NCI-H345 treated with DMSO at 0.1 percent for 48 hours (cell line): ENCODE measurements at regions not wholly inside any gene's neighbourhood (a gene's known extent, or its start where the extent isn't known, plus 50 kb on each side); places are given as distances from the start of the nearest gene placed in this dataset.

ENCODE experiments used
- DNase-seq: peaks from one replicate; lab custom pipeline; 2025; ENCODE audit not compliant: unreplicated experiment; lab: John Stamatoyannopoulos, UW

GRCh38 chr15:29557171-29557570 is 265.1 kb downstream of the TJP1 start:
- DNase-seq: peak; percentile 17

GRCh38 chr15:29556380-29556779 is 265.9 kb downstream of the TJP1 start:
- DNase-seq: no peak

GRCh38 chr15:29554531-29554930 is 267.7 kb downstream of the TJP1 start:
- DNase-seq: no peak

- DNase-seq: no peak
Observed at GRCh38 chr15:29550834-29551465, 271.3 kb downstream of the TJP1 start.

GRCh38 chr15:29548006-29548405 is 274.3 kb downstream of the TJP1 start:
- DNase-seq: no peak

- DNase-seq: no peak
Observed at GRCh38 chr15:29544513-29545128, 275.0 kb upstream of the NSMCE3 start.

GRCh38 chr15:29542994-29543393 is 273.4 kb upstream of the NSMCE3 start:
- peak; percentile 35 for DNase-seq

GRCh38 chr15:29541309-29541708 is 271.7 kb upstream of the NSMCE3 start:
- no peak for DNase-seq

- no peak for DNase-seq
Observed at GRCh38 chr15:29540479-29540878, 270.9 kb upstream of the NSMCE3 start.

- no peak for DNase-seq
Observed at GRCh38 chr15:29539736-29540135, 270.1 kb upstream of the NSMCE3 start.

- DNase-seq: no peak
Observed at GRCh38 chr15:29538044-29538443, 268.4 kb upstream of the NSMCE3 start.

GRCh38 chr15:29535952-29536351 is 266.3 kb upstream of the NSMCE3 start:
- no peak for DNase-seq

- DNase-seq: no peak
Observed at GRCh38 chr15:29534378-29534777, 264.8 kb upstream of the NSMCE3 start.

- no peak for DNase-seq
Observed at GRCh38 chr15:29533647-29534046, 264.0 kb upstream of the NSMCE3 start.

GRCh38 chr15:29532296-29532695 is 262.7 kb upstream of the NSMCE3 start:
- no peak for DNase-seq

GRCh38 chr15:29530966-29531365 is 261.3 kb upstream of the NSMCE3 start:
- DNase-seq: no peak

- DNase-seq: no peak
Observed at GRCh38 chr15:29529043-29529442, 259.4 kb upstream of the NSMCE3 start.

- no peak for DNase-seq
Observed at GRCh38 chr15:29528276-29528675, 258.7 kb upstream of the NSMCE3 start.

GRCh38 chr15:29526802-29527201 is 257.2 kb upstream of the NSMCE3 start:
- no peak for DNase-seq

- no peak for DNase-seq
Observed at GRCh38 chr15:29522373-29523276, 253.0 kb upstream of the NSMCE3 start.

- DNase-seq: no peak
Observed at GRCh38 chr15:29518442-29518841, 248.8 kb upstream of the NSMCE3 start.

- no peak for DNase-seq
Observed at GRCh38 chr15:29517829-29518228, 248.2 kb upstream of the NSMCE3 start.
